WTC11 (cell line): ENCODE measurements at regions not wholly inside any gene's neighbourhood (a gene's known extent, or its start where the extent isn't known, plus 50 kb on each side); places are given as distances from the start of the nearest gene placed in this dataset.

ENCODE experiments used
- ATAC-seq: fragments of 200-7000 bp; cut with Tn5 transposase; 2 replicates; pipeline ENCODE4 v1.10.0; 2021; ENCODE audit warnings: mild to moderate bottlenecking, moderate library complexity
- CTCF ChIA-PET: fragments of 300-600 bp; sonication (Branson Sonifier 250); formaldehyde crosslinking; loops from one replicate; lab custom pipeline; 2021; ENCODE audit warnings: antibody characterized with exemption; lab: Charles Lee
- POLR2A ChIA-PET: fragments of 350-600 bp; sonication (Branson Sonifier 250); formaldehyde crosslinking; loops from one replicate; lab custom pipeline; 2021; ENCODE audit warnings: antibody characterized with exemption; lab: Charles Lee
- DNase-seq: peaks from one replicate; pipeline ENCODE4 v3.0.0; 2021; ENCODE audit warnings: low spot score
- H3K27ac Mint-ChIP-seq: 2 replicates; pipeline ENCODE4 v1.8.0; 2021; ENCODE audit warnings: mixed read lengths
- H3K27me3 Mint-ChIP-seq: 2 replicates; pipeline ENCODE4 v1.8.0; 2021; ENCODE audit warnings: low read depth, mild to moderate bottlenecking, moderate library complexity, mixed read lengths
- H3K36me3 Mint-ChIP-seq: 2 replicates; pipeline ENCODE4 v1.8.0; 2021; ENCODE audit warnings: mixed read lengths
- H3K4me1 Mint-ChIP-seq: 2 replicates; pipeline ENCODE4 v1.8.0; 2022; ENCODE audit warnings: mixed read lengths
- H3K4me3 Mint-ChIP-seq: 2 replicates; pipeline ENCODE4 v1.8.0; 2021; ENCODE audit warnings: mild to moderate bottlenecking, moderate library complexity, mixed read lengths
- H3K9me3 Mint-ChIP-seq: 2 replicates; pipeline ENCODE4 v1.8.0; 2021; ENCODE audit warnings: mixed read lengths
- AFF4 ChIP-seq: sonication (generic); formaldehyde crosslinking; IDR thresholded peaks from 2 replicates; pipeline ENCODE4 v1.8.1; 2023; ENCODE audit warnings: mild to moderate bottlenecking, missing genetic modification reagents, borderline replicate concordance
- ATF6 ChIP-seq: sonication (generic); formaldehyde crosslinking; IDR thresholded peaks from 2 replicates; pipeline ENCODE4 v1.8.1; 2023; ENCODE audit warnings: mild to moderate bottlenecking, missing genetic modification reagents
- CREB1 ChIP-seq: sonication (generic); formaldehyde crosslinking; IDR thresholded peaks from 2 replicates; pipeline ENCODE4 v1.8.0; 2023; ENCODE audit warnings: mild to moderate bottlenecking, missing genetic modification reagents
- E2F1 ChIP-seq: sonication (generic); formaldehyde crosslinking; IDR thresholded peaks from 2 replicates; pipeline ENCODE4 v1.8.0; 2022; ENCODE audit warnings: mild to moderate bottlenecking, missing genetic modification reagents
- E2F4 ChIP-seq: sonication (generic); formaldehyde crosslinking; IDR thresholded peaks from 2 replicates; pipeline ENCODE4 v1.8.1; 2022; ENCODE audit warnings: low read depth, mild to moderate bottlenecking, moderate library complexity, missing genetic modification reagents, borderline replicate concordance
- E2F5 ChIP-seq: sonication (generic); formaldehyde crosslinking; IDR thresholded peaks from 2 replicates; pipeline ENCODE4 v1.8.1; 2022; ENCODE audit warnings: mild to moderate bottlenecking, moderate library complexity, missing genetic modification reagents
- ELF4 ChIP-seq: sonication (generic); formaldehyde crosslinking; IDR thresholded peaks from 2 replicates; pipeline ENCODE4 v1.8.1; 2022; ENCODE audit warnings: low read depth, mild to moderate bottlenecking, moderate library complexity, missing genetic modification reagents
- ETV6 ChIP-seq: sonication (generic); formaldehyde crosslinking; IDR thresholded peaks from 2 replicates; pipeline ENCODE4 v1.8.1; 2022; ENCODE audit warnings: mild to moderate bottlenecking, missing genetic modification reagents
- FOXP4 ChIP-seq: sonication (generic); formaldehyde crosslinking; IDR thresholded peaks from 2 replicates; pipeline ENCODE4 v1.8.0; 2022; ENCODE audit warnings: mild to moderate bottlenecking, missing genetic modification reagents
- MXD4 ChIP-seq: fragments of 250-450 bp; sonication (Bioruptor Pico); IDR thresholded peaks from 2 replicates; pipeline ENCODE4 v1.8.0; 2021; ENCODE audit warnings: mild to moderate bottlenecking, moderate library complexity, borderline replicate concordance
- NFATC4 ChIP-seq: fragments of 250-450 bp; sonication (Bioruptor Pico); IDR thresholded peaks from 2 replicates; pipeline ENCODE4 v1.9.0; 2021; ENCODE audit warnings: mild to moderate bottlenecking
- PREB ChIP-seq: sonication (generic); formaldehyde crosslinking; IDR thresholded peaks from 2 replicates; pipeline ENCODE4 v1.8.1; 2022; ENCODE audit warnings: mild to moderate bottlenecking, missing genetic modification reagents, moderate library complexity, borderline replicate concordance
- RELA ChIP-seq: sonication (generic); formaldehyde crosslinking; IDR thresholded peaks from 2 replicates; pipeline ENCODE4 v1.8.1; 2022; ENCODE audit warnings: missing genetic modification reagents, mild to moderate bottlenecking, borderline replicate concordance
- SMAD3 ChIP-seq: sonication (generic); formaldehyde crosslinking; IDR thresholded peaks from 2 replicates; pipeline ENCODE4 v1.8.0; 2022; ENCODE audit warnings: missing genetic modification reagents, mild to moderate bottlenecking, borderline replicate concordance
- SP1 ChIP-seq: sonication (generic); formaldehyde crosslinking; conservative IDR thresholded peaks from 2 replicates; pipeline ENCODE4 v1.8.1; 2022; ENCODE audit warnings: missing genetic modification reagents
- STAT6 ChIP-seq: sonication (generic); formaldehyde crosslinking; conservative IDR thresholded peaks from 2 replicates; pipeline ENCODE4 v1.8.1; 2023; ENCODE audit warnings: mild to moderate bottlenecking, low read depth, missing genetic modification reagents, moderate library complexity
- ZNF121 ChIP-seq: sonication (generic); formaldehyde crosslinking; IDR thresholded peaks from 2 replicates; pipeline ENCODE4 v1.8.0; 2023; ENCODE audit warnings: missing genetic modification reagents
- ZNF396 ChIP-seq: fragments of 250-450 bp; sonication (Bioruptor Pico); IDR thresholded peaks from 2 replicates; pipeline ENCODE4 v1.8.0; 2021; ENCODE audit warnings: mild to moderate bottlenecking, moderate library complexity, borderline replicate concordance
- ZNF423 ChIP-seq: fragments of 250-450 bp; sonication (Bioruptor Pico); IDR thresholded peaks from 2 replicates; pipeline ENCODE4 v2.1.2; 2022; ENCODE audit warnings: mild to moderate bottlenecking, moderate library complexity

- H3K27ac Mint-ChIP-seq = no peak overlapping the region
- no peaks in the 10 kb centered on the region for H3K27me3 Mint-ChIP-seq
- peaks cover 17% of the 10 kb centered on the region for H3K4me1 Mint-ChIP-seq
- H3K9me3 Mint-ChIP-seq = no peaks in the 10 kb centered on the region
- ATAC-seq (peak; percentile 82), DNase-seq (peak; percentile 20)
- H3K4me3 Mint-ChIP-seq = no peak overlapping the region
- CTCF ChIA-PET = no interaction called here
- no peaks in the 10 kb centered on the region for H3K36me3 Mint-ChIP-seq
- POLR2A ChIA-PET = no interaction called here
- no peak for TF ChIP-seq ELF4 (CRISPR knock-in tag)
- peak; percentile 26; the same call in 1 of the 2 replicates for TF ChIP-seq ZNF423 (CRISPR knock-in tag)
These were observed 419.5 kb upstream of the CELF4 start for GRCh38 chr18:37985126-37985525.

GRCh38 chr18:37980556-37980955, 415.0 kb upstream of the CELF4 start:
- no peak for ATAC-seq
- no peak for DNase-seq
- POLR2A ChIA-PET = no interaction called here
- H3K27ac Mint-ChIP-seq = no peak overlapping the region
- no peak for TF ChIP-seq PREB (CRISPR knock-in tag)
- no peak for TF ChIP-seq ATF6 (CRISPR knock-in tag)
- TF ChIP-seq SP1 (CRISPR knock-in tag) = no peak
- TF ChIP-seq ETV6 (CRISPR knock-in tag) = no peak
- no peak for TF ChIP-seq E2F5 (CRISPR knock-in tag)
- TF ChIP-seq STAT6 (CRISPR knock-in tag) = no peak
- TF ChIP-seq FOXP4 = no peak
- TF ChIP-seq NFATC4 (CRISPR knock-in tag) = no peak
- TF ChIP-seq MXD4 (CRISPR knock-in tag) = no peak
- no peak for TF ChIP-seq E2F1 (CRISPR knock-in tag)
- no peak for TF ChIP-seq CREB1 (CRISPR knock-in tag)
- TF ChIP-seq ZNF121 = no peak
- TF ChIP-seq AFF4 (CRISPR knock-in tag) = no peak
- no peak for TF ChIP-seq E2F4
- TF ChIP-seq SMAD3 (CRISPR knock-in tag) = no peak
- no peak for TF ChIP-seq ZNF396 (CRISPR knock-in tag)
- TF ChIP-seq ELF4 (CRISPR knock-in tag) = no peak
- no peak for TF ChIP-seq RELA (CRISPR knock-in tag)
- TF ChIP-seq, all 79 proteins: peak for 0
- peaks cover 5% of the 10 kb centered on the region; the same call in 1 of the 2 replicates for H3K36me3 Mint-ChIP-seq
- CTCF ChIA-PET = no interaction called here
- no peak overlapping the region for H3K4me3 Mint-ChIP-seq
- H3K27me3 Mint-ChIP-seq = no peaks in the 10 kb centered on the region
- H3K9me3 Mint-ChIP-seq = peaks cover 23% of the 10 kb centered on the region
- H3K4me1 Mint-ChIP-seq = peaks cover 17% of the 10 kb centered on the region
